GM12801 (cell line): ENCODE measurements at regions not wholly inside any gene's neighbourhood (a gene's known extent, or its start where the extent isn't known, plus 50 kb on each side); places are given as distances from the start of the nearest gene placed in this dataset.

Experiments
- CTCF ChIP-seq: IDR thresholded peaks from one replicate; pipeline ENCODE4 v1.5.1; 2011; ENCODE audit warnings: control low read depth; ENCODE audit not compliant: insufficient read length; ENCODE audit errors: extremely low read depth

GRCh38 chr11:71101046-71101445 is 151.3 kb downstream of the SHANK2 start:
- TF ChIP-seq CTCF: no peak

GRCh38 chr11:71098776-71099175 is 153.6 kb downstream of the SHANK2 start:
- TF ChIP-seq CTCF: no peak

GRCh38 chr11:71097506-71098240 is 154.7 kb downstream of the SHANK2 start:
- no peak for TF ChIP-seq CTCF

GRCh38 chr11:71096751-71097388 is 155.5 kb downstream of the SHANK2 start:
- TF ChIP-seq CTCF: no peak

- no peak for TF ChIP-seq CTCF
Observed at GRCh38 chr11:71095294-71095850, 157.0 kb downstream of the SHANK2 start.

GRCh38 chr11:71094296-71095077 is 157.9 kb downstream of the SHANK2 start:
- TF ChIP-seq CTCF: no peak

- no peak for TF ChIP-seq CTCF
Observed at GRCh38 chr11:71093783-71094182, 158.6 kb downstream of the SHANK2 start.
